ENCODE measurements at regions not wholly inside any gene's neighbourhood (a gene's known extent, or its start where the extent isn't known, plus 50 kb on each side); places are given as distances from the start of the nearest gene placed in this dataset.

GRCh38 chr18:61085036-61085435, 248.2 kb upstream of the CDH20 start:
- no peak for TF ChIP-seq CTCF (IDR thresholded peaks at IDR 0.05; ENCODE audit: low read depth, low read length)
- H3K4me3 ChIP-seq (replicated peaks in 1 of 2; ENCODE audit: low read depth in 2 of 2, low read length in 2 of 2) = no peak overlapping the region
- DNase-seq (ENCODE audit: low read depth in 2 of 2) = no peak

DNA sequence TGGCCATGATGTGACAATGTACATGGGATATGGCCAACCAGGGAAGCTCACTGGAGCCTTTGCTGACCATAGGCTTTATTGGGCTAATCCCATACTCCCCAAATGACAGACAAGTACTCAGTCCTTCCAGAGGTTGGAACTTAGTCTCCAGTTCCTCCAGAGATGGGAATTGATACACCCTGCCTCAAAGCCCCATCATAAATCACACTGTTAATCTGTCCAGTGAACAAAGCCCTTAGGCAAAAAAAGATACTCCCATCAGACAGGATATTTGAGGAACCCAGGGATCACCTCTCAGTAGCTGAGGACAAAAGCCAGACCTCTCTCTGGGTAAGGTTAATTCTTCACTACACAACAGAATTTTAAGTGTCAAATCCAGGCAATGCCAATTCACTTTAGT, 247.5 kb upstream of the CDH20 start:
- TF ChIP-seq CTCF (IDR thresholded peaks at IDR 0.05; ENCODE audit: low read depth, low read length) = no peak
- no peak overlapping the region for H3K4me3 ChIP-seq (replicated peaks in 1 of 2; ENCODE audit: low read depth in 2 of 2, low read length in 2 of 2)
- DNase-seq (ENCODE audit: low read depth in 2 of 2) = no peak

- no peak for TF ChIP-seq CTCF (IDR thresholded peaks at IDR 0.05; ENCODE audit: low read depth, low read length)
- DNase-seq (ENCODE audit: low read depth in 2 of 2) = no peak
- no peak overlapping the region for H3K4me3 ChIP-seq (replicated peaks in 1 of 2; ENCODE audit: low read depth in 2 of 2, low read length in 2 of 2)
Measured at GRCh38 chr18:61086657-61087056, 246.6 kb upstream of the CDH20 start.

DNA sequence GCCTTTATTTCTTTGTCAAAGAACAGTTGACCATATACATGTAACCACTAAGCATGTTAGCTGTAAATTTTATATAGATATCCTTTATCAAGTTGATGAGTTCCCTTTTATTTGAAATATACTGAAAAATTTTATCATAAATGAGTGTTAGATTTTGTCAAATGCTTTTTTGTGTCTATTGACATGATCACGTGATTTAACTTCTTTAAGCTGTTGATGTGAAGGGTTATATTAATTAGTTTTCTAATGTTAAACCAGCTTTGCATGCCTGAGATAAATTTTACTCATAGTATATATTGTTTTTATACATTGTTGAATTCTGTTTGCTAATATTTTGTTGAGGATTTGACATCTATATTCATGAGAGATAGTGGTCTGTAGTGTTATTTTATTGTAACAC, 241.9 kb upstream of the CDH20 start:
- no peak for DNase-seq (ENCODE audit: low read depth in 2 of 2)
- no peak for TF ChIP-seq CTCF (IDR thresholded peaks at IDR 0.05; ENCODE audit: low read depth, low read length)
- H3K4me3 ChIP-seq (replicated peaks in 1 of 2; ENCODE audit: low read depth in 2 of 2, low read length in 2 of 2) = no peak overlapping the region

DNA sequence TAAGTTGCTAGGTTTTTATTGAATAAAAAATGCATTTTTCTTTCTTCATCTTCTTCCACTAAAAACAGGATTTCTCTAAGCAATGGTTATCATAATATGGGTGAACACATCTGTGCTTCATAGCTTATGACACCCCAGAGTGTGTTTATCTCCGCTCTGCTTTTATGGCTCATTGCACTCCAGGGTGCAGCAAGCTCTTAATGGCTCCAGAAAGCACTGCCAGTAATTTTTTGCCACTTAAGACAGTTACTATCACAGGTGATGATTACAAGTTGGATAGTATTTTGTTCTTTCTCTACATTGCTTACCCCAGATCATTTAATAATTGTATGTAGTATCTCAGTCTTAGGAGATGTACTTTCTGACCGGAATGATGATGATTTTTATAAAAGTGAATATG, 239.3 kb upstream of the CDH20 start:
- no peak for TF ChIP-seq CTCF (IDR thresholded peaks at IDR 0.05; ENCODE audit: low read depth, low read length)

DNA sequence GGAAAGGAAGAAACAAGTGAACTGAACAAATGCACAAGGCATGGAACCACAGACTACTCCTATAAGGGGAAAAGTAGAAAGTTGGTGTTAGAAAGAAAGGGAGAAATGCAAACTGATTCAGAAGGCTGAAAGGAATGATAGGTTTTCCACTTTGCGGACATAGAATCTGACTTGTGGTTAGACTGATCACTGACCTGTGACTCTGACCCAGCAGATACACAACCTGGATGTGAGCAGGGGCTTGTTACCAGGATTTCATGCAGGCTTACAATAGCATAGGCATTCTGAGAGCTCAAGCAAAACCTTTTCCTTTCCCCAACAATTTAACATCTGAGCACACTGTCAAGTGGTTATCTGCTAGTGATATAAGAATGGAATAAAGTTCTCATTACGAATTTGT, 237.0 kb upstream of the CDH20 start:
- no peak for TF ChIP-seq CTCF (IDR thresholded peaks at IDR 0.05; ENCODE audit: low read depth, low read length)
- no peak for DNase-seq (ENCODE audit: low read depth in 2 of 2)
- no peak overlapping the region for H3K4me3 ChIP-seq (replicated peaks in 1 of 2; ENCODE audit: low read depth in 2 of 2, low read length in 2 of 2)

More for the DNA sequence above, 239.3 kb upstream of the CDH20 start:
- no peak overlapping the region for H3K4me3 ChIP-seq (replicated peaks in 1 of 2; ENCODE audit: low read depth in 2 of 2, low read length in 2 of 2)
- DNase-seq (ENCODE audit: low read depth in 2 of 2) = no peak

DNA sequence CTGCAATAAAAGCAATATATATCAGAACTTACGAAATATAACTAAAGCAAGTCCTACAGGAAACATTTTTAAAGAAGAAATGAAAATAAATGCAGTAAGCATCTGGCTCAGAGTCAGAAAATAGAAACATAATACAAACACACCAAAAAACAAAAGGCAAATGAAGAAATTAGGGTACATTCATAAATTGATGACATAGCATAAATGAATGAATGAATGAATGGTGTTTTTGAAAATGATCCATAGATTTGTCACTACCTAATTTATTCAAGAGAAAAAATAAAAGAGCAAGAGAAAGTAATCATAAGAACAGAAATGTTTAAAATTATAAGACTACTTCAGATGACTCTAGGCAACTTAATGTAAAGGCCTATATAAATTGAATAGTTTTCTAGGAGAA, 226.1 kb upstream of the CDH20 start:
- TF ChIP-seq CTCF (IDR thresholded peaks at IDR 0.05; ENCODE audit: low read depth, low read length) = no peak
- H3K4me3 ChIP-seq (replicated peaks in 1 of 2; ENCODE audit: low read depth in 2 of 2, low read length in 2 of 2) = no peak overlapping the region
- DNase-seq (ENCODE audit: low read depth in 2 of 2) = no peak

Data from cardiac fibroblast (primary cell).